Stomach (tissue), 4 donors: ENCODE measurements at regions not wholly inside any gene's neighbourhood (a gene's known extent, or its start where the extent isn't known, plus 50 kb on each side); places are given as distances from the start of the nearest gene placed in this dataset.

Source experiments
- POLR2AphosphoS5 ChIP-seq, 3 donors: sonication (generic); formaldehyde crosslinking; IDR thresholded peaks; one replicate each; pipeline ENCODE4 v1.6.1; 2016; ENCODE audit warnings: antibody characterized with exemption in 3 of 3
- TF ChIP-seq, protein P1 (sequence below), 7 experiments: fragments of 450-650 bp in 4 of 7; fragments of 200-600 bp in 3 of 7; sonication (generic) in 3 of 7; IDR thresholded peaks; one replicate each; pipeline ENCODE4 v1.5.1; 2016 to 2019; ENCODE audit warnings: antibody characterized with exemption in 7 of 7, control low read depth in 2 of 7, mild to moderate bottlenecking in 1 of 7

DNA sequence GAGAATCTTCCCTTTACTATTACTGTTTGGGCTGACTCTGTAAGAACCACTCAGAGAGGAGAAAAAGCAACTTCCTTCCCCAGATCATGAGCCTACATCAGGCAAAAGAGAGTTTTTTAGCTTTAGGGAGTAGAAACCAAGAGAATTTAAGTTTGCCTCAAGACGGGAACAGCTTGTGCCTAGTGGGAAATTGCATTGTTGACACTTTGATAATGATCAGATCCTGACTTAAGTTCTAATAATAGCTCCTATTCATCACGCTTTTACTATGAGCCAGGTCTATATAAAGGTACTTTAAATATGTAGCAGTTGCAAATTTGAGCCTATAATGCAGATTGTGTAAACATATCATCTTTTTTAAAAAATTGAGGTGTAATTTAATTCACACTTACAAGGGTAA, 298.2 kb downstream of the MAN2A1 start:
- peak; percentile 17 to 46 (median 30) for TF ChIP-seq POLR2AphosphoS5 (IDR thresholded peaks at IDR 0.05)
- TF ChIP-seq, protein P1, sequence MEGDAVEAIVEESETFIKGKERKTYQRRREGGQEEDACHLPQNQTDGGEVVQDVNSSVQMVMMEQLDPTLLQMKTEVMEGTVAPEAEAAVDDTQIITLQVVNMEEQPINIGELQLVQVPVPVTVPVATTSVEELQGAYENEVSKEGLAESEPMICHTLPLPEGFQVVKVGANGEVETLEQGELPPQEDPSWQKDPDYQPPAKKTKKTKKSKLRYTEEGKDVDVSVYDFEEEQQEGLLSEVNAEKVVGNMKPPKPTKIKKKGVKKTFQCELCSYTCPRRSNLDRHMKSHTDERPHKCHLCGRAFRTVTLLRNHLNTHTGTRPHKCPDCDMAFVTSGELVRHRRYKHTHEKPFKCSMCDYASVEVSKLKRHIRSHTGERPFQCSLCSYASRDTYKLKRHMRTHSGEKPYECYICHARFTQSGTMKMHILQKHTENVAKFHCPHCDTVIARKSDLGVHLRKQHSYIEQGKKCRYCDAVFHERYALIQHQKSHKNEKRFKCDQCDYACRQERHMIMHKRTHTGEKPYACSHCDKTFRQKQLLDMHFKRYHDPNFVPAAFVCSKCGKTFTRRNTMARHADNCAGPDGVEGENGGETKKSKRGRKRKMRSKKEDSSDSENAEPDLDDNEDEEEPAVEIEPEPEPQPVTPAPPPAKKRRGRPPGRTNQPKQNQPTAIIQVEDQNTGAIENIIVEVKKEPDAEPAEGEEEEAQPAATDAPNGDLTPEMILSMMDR (IDR thresholded peaks at IDR 0.05), result no peak
